IMR-90 (cell line): ENCODE measurements at regions not wholly inside any gene's neighbourhood (a gene's known extent, or its start where the extent isn't known, plus 50 kb on each side); places are given as distances from the start of the nearest gene placed in this dataset.

Experiments
- ATAC-seq: fragments of 200-7000 bp; cut with Tn5 transposase; 2 replicates; pipeline ENCODE4 v1.9.1; 2020; ENCODE audit warnings: low read depth, mild to moderate bottlenecking, moderate library complexity
- BruUV-seq: library from RNA; stranded (reverse); fragments of 400-500 nt; replicated peaks from 2 replicates; lab custom pipeline; 2021; lab: Mats Ljungman, UMichigan
- CTCF ChIA-PET: fragments of 300-600 bp; formaldehyde crosslinking; extraction: SDS; loops from one replicate; lab custom pipeline; 2021; ENCODE audit warnings: antibody characterized with exemption; lab: Yijun Ruan, JAX
- POLR2A ChIA-PET: fragments of 300-600 bp; sonication (Branson Sonifier 250); formaldehyde crosslinking; loops from one replicate; lab custom pipeline; 2022; ENCODE audit warnings: antibody characterized with exemption; ENCODE audit not compliant: unreplicated experiment; lab: Charles Lee
- DNase-seq: peaks from one replicate; pipeline ENCODE4 v3.0.0; 2013
- H2AFZ ChIP-seq: replicated peaks from 2 replicates; pipeline ENCODE3; 2013; ENCODE audit warnings: low read length, mild to moderate bottlenecking; ENCODE audit not compliant: poor library complexity
- H2AK5ac ChIP-seq: 2 replicates; pipeline ENCODE4 v1.6.1; 2013; ENCODE audit warnings: low read depth, low read length, inconsistent platforms
- H2AK9ac ChIP-seq: replicated peaks from 2 replicates; pipeline ENCODE3; 2013; ENCODE audit warnings: mild to moderate bottlenecking, low read depth, low read length, moderate library complexity; ENCODE audit not compliant: poor library complexity
- H2BK120ac ChIP-seq: 2 replicates; pipeline ENCODE4 v1.6.1; 2013; ENCODE audit warnings: low read depth, low read length, inconsistent platforms
- H2BK15ac ChIP-seq: 3 replicates; pipeline ENCODE4 v1.6.1; 2013; ENCODE audit warnings: low read depth, low read length, inconsistent platforms
- H2BK20ac ChIP-seq: 2 replicates; pipeline ENCODE4 v1.6.1; 2013; ENCODE audit warnings: low read depth, mild to moderate bottlenecking, inconsistent platforms, low read length, moderate library complexity
- H2BK5ac ChIP-seq: 2 replicates; pipeline ENCODE4 v1.6.1; 2013; ENCODE audit warnings: mild to moderate bottlenecking, low read depth, low read length, inconsistent platforms; ENCODE audit not compliant: poor library complexity, severe bottlenecking
- H3K14ac ChIP-seq: replicated peaks from 2 replicates; pipeline ENCODE4 v1.6.1; 2013; ENCODE audit warnings: low read depth, low read length, inconsistent platforms
- H3K18ac ChIP-seq: 2 replicates; pipeline ENCODE4 v1.6.1; 2013; ENCODE audit warnings: low read depth, low read length, control low read depth
- H3K23ac ChIP-seq: 2 replicates; pipeline ENCODE4 v1.6.1; 2013; ENCODE audit warnings: low read depth, low read length, inconsistent platforms
- H3K27ac ChIP-seq: 2 replicates; pipeline ENCODE4 v1.5.1; 2013; ENCODE audit warnings: mild to moderate bottlenecking, control low read depth, low read length; ENCODE audit not compliant: insufficient read depth
- H3K27me3 ChIP-seq: 2 replicates; pipeline ENCODE4 v1.6.1; 2013; ENCODE audit warnings: low read length; ENCODE audit not compliant: control insufficient read depth, insufficient read depth
- H3K36me3 ChIP-seq: 2 replicates; pipeline ENCODE4 v1.6.1; 2013; ENCODE audit warnings: low read length, mixed read lengths; ENCODE audit not compliant: control insufficient read depth, insufficient read depth
- H3K4ac ChIP-seq: 2 replicates; pipeline ENCODE4 v1.6.1; 2013; ENCODE audit warnings: low read depth, low read length, inconsistent platforms
- H3K4me1 ChIP-seq: 2 replicates; pipeline ENCODE4 v1.6.1; 2013; ENCODE audit warnings: low read length, mixed read lengths; ENCODE audit not compliant: control insufficient read depth, insufficient read depth
- H3K4me2 ChIP-seq: 2 replicates; pipeline ENCODE4 v1.6.1; 2013; ENCODE audit warnings: low read depth, mild to moderate bottlenecking, control low read depth, low read length, moderate library complexity
- H3K4me3 ChIP-seq: 2 replicates; pipeline ENCODE4 v1.5.1; 2013; ENCODE audit warnings: low read depth, mild to moderate bottlenecking, control low read depth, low read length, moderate library complexity; ENCODE audit not compliant: insufficient read depth
- H3K56ac ChIP-seq: 2 replicates; pipeline ENCODE4 v1.6.1; 2013; ENCODE audit warnings: low read length, inconsistent platforms; ENCODE audit not compliant: insufficient read depth; ENCODE audit errors: extremely low read depth
- H3K79me1 ChIP-seq, 2 experiments: 2 replicates each; pipeline ENCODE4 v1.6.1; 2013; ENCODE audit warnings: low read length in 2 of 2, inconsistent platforms in 1 of 2, low read depth in 1 of 2
- H3K9ac ChIP-seq: 2 replicates; pipeline ENCODE4 v1.6.1; 2013; ENCODE audit warnings: low read depth, low read length, control low read depth
- H3K9me1 ChIP-seq: 2 replicates; pipeline ENCODE4 v1.6.1; 2013; ENCODE audit warnings: low read length, inconsistent platforms; ENCODE audit not compliant: insufficient read depth
- H3K9me3 ChIP-seq: 2 replicates; pipeline ENCODE4 v1.6.1; 2013; ENCODE audit warnings: low read length; ENCODE audit not compliant: control insufficient read depth, insufficient read depth
- H4K20me1 ChIP-seq: 2 replicates; pipeline ENCODE4 v1.6.1; 2013; ENCODE audit warnings: low read length, inconsistent platforms; ENCODE audit not compliant: insufficient read depth
- H4K5ac ChIP-seq: 2 replicates; pipeline ENCODE4 v1.6.1; 2013; ENCODE audit warnings: mild to moderate bottlenecking, low read depth, low read length, control low read depth
- H4K8ac ChIP-seq, 2 experiments: 2 replicates each; pipeline ENCODE4 v1.6.1; 2013; ENCODE audit warnings: low read depth in 2 of 2, low read length in 2 of 2, control low read depth in 1 of 2, inconsistent platforms in 1 of 2
- H4K91ac ChIP-seq: 2 replicates; pipeline ENCODE4 v1.6.1; 2013; ENCODE audit warnings: low read depth, low read length, inconsistent platforms; ENCODE audit not compliant: insufficient read depth
- BHLHE40 ChIP-seq: fragments of 150-350 bp; IDR thresholded peaks from 2 replicates; pipeline ENCODE4 v1.6.1; 2016; ENCODE audit warnings: mild to moderate bottlenecking, low read depth, low read length
- CEBPB ChIP-seq: IDR thresholded peaks from 2 replicates; pipeline ENCODE4 v1.6.1; 2012; ENCODE audit warnings: low read depth, low read length, improper control_type of control experiment
- CHD1 ChIP-seq: IDR thresholded peaks from 2 replicates; pipeline ENCODE4 v1.6.1; 2012; ENCODE audit warnings: low read depth, low read length, improper control_type of control experiment
- CTCF ChIP-seq: conservative IDR thresholded peaks from 2 replicates; pipeline ENCODE4 v1.5.1; 2012; ENCODE audit warnings: mild to moderate bottlenecking, low read depth, low read length, improper control_type of control experiment
- ELK1 ChIP-seq: fragments of 150-350 bp; IDR thresholded peaks from 2 replicates; pipeline ENCODE4 v1.6.1; 2016; ENCODE audit warnings: low read depth, mild to moderate bottlenecking, low read length, moderate library complexity, borderline replicate concordance
- FOS ChIP-seq: fragments of 150-350 bp; IDR thresholded peaks from 2 replicates; pipeline ENCODE4 v1.6.1; 2016; ENCODE audit warnings: low read depth, low read length
- MAFK ChIP-seq: IDR thresholded peaks from 2 replicates; pipeline ENCODE4 v1.6.1; 2012; ENCODE audit warnings: low read depth, low read length, improper control_type of control experiment
- MAZ ChIP-seq: IDR thresholded peaks from 2 replicates; pipeline ENCODE4 v1.6.1; 2012; ENCODE audit warnings: low read depth, mild to moderate bottlenecking, low read length, improper control_type of control experiment, moderate library complexity, borderline replicate concordance
- MXI1 ChIP-seq: IDR thresholded peaks from 2 replicates; pipeline ENCODE4 v1.6.1; 2012; ENCODE audit warnings: low read depth, mild to moderate bottlenecking, low read length, moderate library complexity, borderline replicate concordance
- NFE2L2 ChIP-seq: fragments of 150-350 bp; IDR thresholded peaks from 2 replicates; pipeline ENCODE4 v1.6.1; 2016; ENCODE audit warnings: low read depth, mild to moderate bottlenecking, low read length
- POLR2A ChIP-seq: IDR thresholded peaks from 2 replicates; pipeline ENCODE4 v1.6.1; 2012; ENCODE audit warnings: mild to moderate bottlenecking, low read depth, low read length
- RAD21 ChIP-seq: IDR thresholded peaks from 2 replicates; pipeline ENCODE4 v1.6.1; 2012; ENCODE audit warnings: low read length, improper control_type of control experiment
- RCOR1 ChIP-seq: IDR thresholded peaks from 2 replicates; pipeline ENCODE4 v1.6.1; 2012; ENCODE audit warnings: mild to moderate bottlenecking, low read length, improper control_type of control experiment; ENCODE audit not compliant: insufficient replicate concordance
- RFX5 ChIP-seq: IDR thresholded peaks from 2 replicates; pipeline ENCODE4 v1.8.0; 2012; ENCODE audit warnings: low read depth, mild to moderate bottlenecking, low read length, moderate library complexity
- SMC3 ChIP-seq: fragments of 150-350 bp; IDR thresholded peaks from 2 replicates; pipeline ENCODE4 v1.6.1; 2016; ENCODE audit warnings: low read depth, mild to moderate bottlenecking, antibody characterized with exemption, low read length, moderate library complexity
- USF2 ChIP-seq: fragments of 150-350 bp; IDR thresholded peaks from 2 replicates; pipeline ENCODE4 v1.6.1; 2017; ENCODE audit warnings: mild to moderate bottlenecking, antibody characterized with exemption, low read length, low read depth
- WGBS, 2 experiments: methylation state at CpG; one replicate each; pipeline versions ENCODE4 v1.1.5 to v1.1.7; 2013; ENCODE audit warnings: missing lambda C conversion rate in 2 of 2; ENCODE audit not compliant: insufficient read length in 1 of 2; ENCODE audit errors: extremely low coverage in 2 of 2; 5-methylcytosine and 5-hydroxymethylcytosine counted together
- dilution Hi-C: fragments of 300-500 bp; cut with HindIII; formaldehyde crosslinking; loops from one replicate; pipeline ENCODE4 v1.14.3; 2018; ENCODE audit warnings: low sequenced_read_pairs; ENCODE audit not compliant: unreplicated experiment
- in situ Hi-C: fragments of 300-500 bp; cut with MboI; formaldehyde crosslinking; loops from 3 replicates; pipeline ENCODE4 v1.14.3; 2019; ENCODE audit warnings: low sequenced_read_pairs, inconsistent platforms, mixed read lengths
- intact Hi-C: fragments of 100-400 bp; cut with micrococcal nuclease; formaldehyde crosslinking; loops from 2 replicates; pipeline ENCODE4 v1.10.0; 2022

- no peak overlapping the region for H4K5ac ChIP-seq
- no peak overlapping the region for H2AK5ac ChIP-seq
- no peak overlapping the region for H2BK120ac ChIP-seq
- 83% methylated on average over 4 of the region's 10 CpGs; no CpG with 5 or more reads in 1 of the 2 experiments for WGBS, 2 experiments
- in situ Hi-C loops = no loop called here
- H3K79me1 ChIP-seq = no peaks in the 10 kb centered on the region
- H3K4me3 ChIP-seq = no peak overlapping the region
- dilution Hi-C loops = no loop called here
- intact Hi-C loops = no loop called here
- no peak overlapping the region for H3K27ac ChIP-seq
- no peak overlapping the region for H4K91ac ChIP-seq
- DNase-seq = no peak
- H3K14ac ChIP-seq = no peak overlapping the region
- no peak overlapping the region for H4K8ac ChIP-seq
- no peak overlapping the region for H2BK5ac ChIP-seq
- H3K4me2 ChIP-seq = no peak overlapping the region
- H3K9me3 ChIP-seq = no peaks in the 10 kb centered on the region
- no peak overlapping the region for H2AFZ ChIP-seq
- H3K9ac ChIP-seq = no peak overlapping the region
- no peak overlapping the region for H3K18ac ChIP-seq
- H3K9me1 ChIP-seq = no peaks in the 10 kb centered on the region
- H3K23ac ChIP-seq = no peak overlapping the region
- ChIA-PET CTCF (no interaction called here), POLR2A (no interaction called here)
- no peaks in the 10 kb centered on the region for H3K27me3 ChIP-seq
- H4K20me1 ChIP-seq = no peaks in the 10 kb centered on the region
- H2AK9ac ChIP-seq = no peak overlapping the region
- TF ChIP-seq RCOR1 (no peak), MXI1 (no peak), BHLHE40 (no peak), CEBPB (no peak), MAFK (no peak), SMC3 (no peak), RFX5 (no peak), MAZ (no peak), FOS (no peak), CTCF (no peak), NFE2L2 (no peak), CHD1 (no peak), RAD21 (no peak), USF2 (no peak), POLR2A (no peak), ELK1 (no peak)
- no peak for ATAC-seq
- H3K36me3 ChIP-seq = no peaks in the 10 kb centered on the region
- no peak overlapping the region for H2BK20ac ChIP-seq
- peaks cover 6% of the 10 kb centered on the region for H3K4me1 ChIP-seq
- no peak overlapping the region for H3K56ac ChIP-seq
- no peak overlapping the region for H3K4ac ChIP-seq
- BruUV-seq = no TSS peak
- no peak overlapping the region for H2BK15ac ChIP-seq
Observed at GRCh38 chr15:37820380-37821128, 113.9 kb upstream of the TMCO5A start.
